ENCODE measurements at regions not wholly inside any gene's neighbourhood (a gene's known extent, or its start where the extent isn't known, plus 50 kb on each side); places are given as distances from the start of the nearest gene placed in this dataset.

GRCh38 chr11:71364806-71365205, 83.4 kb downstream of the DHCR7 start:
- TF ChIP-seq GATA2 (IDR thresholded peaks at IDR 0.05; ENCODE audit: low read depth, low read length) (no peak), GATA3 (IDR thresholded peaks at IDR 0.05; ENCODE audit: low read depth, low read length) (no peak)

- TF ChIP-seq GATA3 (IDR thresholded peaks at IDR 0.05; ENCODE audit: low read depth, low read length), result no peak
- no peak for TF ChIP-seq GATA2 (IDR thresholded peaks at IDR 0.05; ENCODE audit: low read depth, low read length)
Observed at GRCh38 chr11:71364176-71364671, 84.0 kb downstream of the DHCR7 start.

DNA sequence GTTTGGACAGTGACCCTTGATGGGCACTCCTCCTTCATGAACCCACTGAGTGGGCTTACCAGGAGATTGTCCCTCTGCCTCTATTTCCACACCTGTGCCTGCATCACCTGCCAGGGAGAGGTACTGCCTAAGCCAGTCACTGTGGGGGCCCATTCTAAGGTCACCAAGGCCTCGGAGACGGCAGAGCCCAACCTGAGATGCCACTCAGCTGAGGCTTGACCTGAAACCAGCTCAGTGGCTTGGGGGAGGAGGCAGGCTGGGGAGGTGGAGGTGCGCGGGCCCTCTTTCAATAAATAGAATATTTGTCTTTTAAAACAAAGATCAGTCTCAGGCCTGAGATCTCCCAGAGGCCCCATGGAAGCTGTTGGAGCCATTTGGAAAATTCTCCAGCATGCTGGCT, 84.5 kb downstream of the DHCR7 start:
- TF ChIP-seq GATA2 (IDR thresholded peaks at IDR 0.05; ENCODE audit: low read depth, low read length), result no peak
- no peak for TF ChIP-seq GATA3 (IDR thresholded peaks at IDR 0.05; ENCODE audit: low read depth, low read length)

DNA sequence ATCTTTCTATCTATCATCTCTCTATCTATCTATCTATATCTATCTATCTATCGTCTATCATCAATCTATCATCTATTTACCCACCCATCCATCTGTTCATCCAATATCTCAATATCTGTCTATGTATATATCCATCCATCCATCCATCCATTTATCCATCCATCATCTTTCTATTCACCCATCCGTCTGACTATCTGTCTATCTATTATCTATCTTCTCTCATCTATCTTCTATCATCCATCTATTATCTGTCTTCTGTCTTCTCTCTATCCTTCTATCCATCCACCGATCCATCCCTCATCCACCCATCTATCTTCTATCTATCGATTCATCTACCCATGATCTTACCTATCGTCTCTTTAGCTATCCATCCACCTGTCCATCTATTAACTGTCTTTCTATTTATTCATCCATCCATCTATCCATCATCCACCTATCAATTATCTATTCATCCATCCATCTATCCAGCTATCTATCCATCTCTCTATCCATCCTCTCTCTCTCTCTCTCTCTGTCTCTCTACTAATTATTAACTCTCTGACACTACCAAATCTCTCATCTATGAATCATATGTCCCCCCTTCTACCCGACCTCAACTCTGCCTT, 89.1 kb downstream of the DHCR7 start:
- TF ChIP-seq GATA3 (IDR thresholded peaks at IDR 0.05; ENCODE audit: low read depth, low read length), result no peak
- no peak for TF ChIP-seq GATA2 (IDR thresholded peaks at IDR 0.05; ENCODE audit: low read depth, low read length)

GRCh38 chr11:71358122-71358728, 90.0 kb downstream of the DHCR7 start:
- no peak for TF ChIP-seq GATA3 (IDR thresholded peaks at IDR 0.05; ENCODE audit: low read depth, low read length)

GRCh38 chr11:71357414-71357813, 90.8 kb downstream of the DHCR7 start:
- no peak for TF ChIP-seq GATA3 (IDR thresholded peaks at IDR 0.05; ENCODE audit: low read depth, low read length)
- TF ChIP-seq GATA2 (IDR thresholded peaks at IDR 0.05; ENCODE audit: low read depth, low read length), result no peak

- TF ChIP-seq GATA2 (IDR thresholded peaks at IDR 0.05; ENCODE audit: low read depth, low read length), result no peak
Observed at GRCh38 chr11:71356904-71357303, 91.3 kb downstream of the DHCR7 start.

- TF ChIP-seq GATA3 (IDR thresholded peaks at IDR 0.05; ENCODE audit: low read depth, low read length), result no peak
- TF ChIP-seq GATA2 (IDR thresholded peaks at IDR 0.05; ENCODE audit: low read depth, low read length), result no peak
Observed at GRCh38 chr11:71356280-71356876, 91.8 kb downstream of the DHCR7 start.

DNA sequence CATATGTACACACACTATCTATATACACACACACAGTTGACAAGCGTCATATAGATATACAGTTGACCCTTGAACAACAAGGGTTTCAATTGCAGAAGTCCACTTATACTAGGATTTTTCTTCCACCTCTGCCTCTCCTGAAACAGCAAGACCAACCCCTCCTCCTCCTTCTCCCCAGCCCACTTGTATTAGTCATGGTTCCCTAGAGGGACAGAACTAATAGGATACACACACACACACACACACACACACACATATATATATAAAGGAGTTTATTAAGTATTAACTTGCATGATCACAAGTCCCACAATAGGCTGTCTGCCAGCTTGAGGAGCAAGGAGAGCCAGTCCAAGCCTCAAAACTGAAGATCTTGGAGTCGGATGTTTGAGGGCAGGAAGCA, 92.9 kb downstream of the DHCR7 start:
- TF ChIP-seq GATA2 (IDR thresholded peaks at IDR 0.05; ENCODE audit: low read depth, low read length), result no peak
- no peak for TF ChIP-seq GATA3 (IDR thresholded peaks at IDR 0.05; ENCODE audit: low read depth, low read length)

DNA sequence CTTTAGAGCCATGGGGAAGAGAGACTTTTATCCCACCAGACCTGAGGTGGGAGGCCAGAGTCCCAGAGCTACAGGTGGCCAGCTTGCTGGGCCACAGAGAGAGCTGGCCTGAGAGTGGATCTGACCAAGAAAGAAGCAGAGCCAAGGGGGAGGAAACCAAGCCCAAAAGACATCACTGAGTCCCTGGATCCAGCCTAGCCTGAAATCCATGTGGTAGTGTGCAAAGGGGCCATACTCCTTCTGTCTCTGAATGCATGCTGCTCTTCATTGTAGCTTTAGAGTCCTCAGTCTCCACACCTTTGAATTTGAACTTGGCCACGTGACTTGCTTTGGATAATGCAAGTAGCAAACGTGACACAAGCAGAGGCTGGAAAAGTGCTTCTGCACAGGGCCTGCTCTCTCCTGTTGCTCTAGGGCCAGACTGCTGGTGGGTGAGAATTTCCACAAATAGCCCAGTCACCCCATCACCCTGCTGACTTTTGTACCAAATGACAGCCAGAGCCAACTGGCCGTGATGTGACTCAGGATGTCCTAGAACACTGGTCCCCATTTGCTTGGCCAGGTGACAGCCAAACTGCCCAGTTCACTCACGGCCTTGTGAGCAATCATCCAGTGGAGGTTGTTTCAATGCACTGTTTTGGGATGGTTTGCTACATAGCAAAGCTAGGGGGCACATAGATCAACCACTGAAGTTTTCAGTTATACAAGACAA, 93.6 kb downstream of the DHCR7 start:
- TF ChIP-seq GATA3 (IDR thresholded peaks at IDR 0.05; ENCODE audit: low read depth, low read length), result no peak
- TF ChIP-seq GATA2 (IDR thresholded peaks at IDR 0.05; ENCODE audit: low read depth, low read length), result no peak

GRCh38 chr11:71352748-71353147, 95.4 kb downstream of the DHCR7 start:
- TF ChIP-seq GATA3 (IDR thresholded peaks at IDR 0.05; ENCODE audit: low read depth, low read length), result no peak
- TF ChIP-seq GATA2 (IDR thresholded peaks at IDR 0.05; ENCODE audit: low read depth, low read length), result no peak

GRCh38 chr11:71352226-71352625, 96.0 kb downstream of the DHCR7 start:
- TF ChIP-seq GATA3 (IDR thresholded peaks at IDR 0.05; ENCODE audit: low read depth, low read length) (no peak), GATA2 (IDR thresholded peaks at IDR 0.05; ENCODE audit: low read depth, low read length) (no peak)

GRCh38 chr11:71349627-71350026, 97.2 kb upstream of the SHANK2 start:
- no peak for TF ChIP-seq GATA3 (IDR thresholded peaks at IDR 0.05; ENCODE audit: low read depth, low read length)
- no peak for TF ChIP-seq GATA2 (IDR thresholded peaks at IDR 0.05; ENCODE audit: low read depth, low read length)

DNA sequence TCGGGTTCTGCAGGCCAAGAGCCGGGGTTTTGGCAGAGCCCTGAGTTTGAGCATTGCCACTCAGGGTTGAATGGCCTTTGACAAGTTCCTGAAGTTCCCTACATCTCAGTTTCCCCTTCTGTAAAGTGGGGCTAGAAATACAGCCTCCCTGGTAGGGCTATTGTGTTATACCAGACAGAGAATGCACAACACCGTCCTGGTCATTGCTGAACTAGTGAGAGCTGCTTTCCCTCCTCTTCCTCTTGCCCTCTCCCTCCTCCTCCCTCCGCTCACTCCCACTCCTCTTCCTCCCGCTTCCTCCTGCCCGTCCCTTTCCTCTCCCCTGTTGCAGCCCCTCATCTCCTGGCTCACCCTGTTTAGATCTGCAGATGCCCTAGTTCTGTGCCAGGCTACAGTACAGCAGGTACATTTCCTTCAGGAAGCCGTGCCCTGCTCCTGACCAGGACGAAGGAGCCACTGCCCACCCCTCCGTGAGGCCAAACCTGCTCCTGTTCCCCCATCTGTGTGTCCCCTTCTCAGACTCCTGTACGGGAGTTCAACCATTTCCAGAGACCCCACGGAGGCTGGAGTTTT, 91.5 kb upstream of the SHANK2 start:
- no peak for TF ChIP-seq GATA3 (IDR thresholded peaks at IDR 0.05; ENCODE audit: low read depth, low read length)
- TF ChIP-seq GATA2 (IDR thresholded peaks at IDR 0.05; ENCODE audit: low read depth, low read length), result no peak
